ENCODE measurements at regions not wholly inside any gene's neighbourhood (a gene's known extent, or its start where the extent isn't known, plus 50 kb on each side); places are given as distances from the start of the nearest gene placed in this dataset.
A peak's percentile ranks its signal among the peaks of the same experiment; 100 is the strongest.

- Histone ChIP-seq H2AFZ (ENCODE audit: insufficient read depth, low read length, poor library complexity) (no peak overlapping the region), H3K9me3 (ENCODE audit: insufficient read depth, low read depth, low read length) (no peaks in the 10 kb centered on the region), H3K4ac (ENCODE audit: low read depth, low read length) (no peak overlapping the region), H4K91ac (ENCODE audit: low read depth, low read length) (no peak overlapping the region), H3K23ac (ENCODE audit: low read length) (no peak overlapping the region), H2AK5ac (ENCODE audit: low read length) (no peak overlapping the region), H3K36me3 (ENCODE audit: control insufficient read depth in 1 of 2, insufficient read depth in 2 of 2, low read length in 2 of 2) (no peaks in the 10 kb centered on the region), H2BK120ac (ENCODE audit: insufficient read depth, low read length, poor library complexity) (no peak overlapping the region), H3K9ac (ENCODE audit: low read length) (no peak overlapping the region), H3K4me3 (ENCODE audit: low read depth, low read length) (no peak overlapping the region), H3K14ac (ENCODE audit: low read length) (no peak overlapping the region), H3K27ac (ENCODE audit: low read depth, low read length) (no peak overlapping the region), H4K8ac (ENCODE audit: low read depth, low read length) (no peak overlapping the region), H3K4me2 (ENCODE audit: low read length) (no peak overlapping the region), H4K12ac (ENCODE audit: low read depth, low read length) (no peak overlapping the region), H3K4me1 (ENCODE audit: control insufficient read depth in 1 of 2, insufficient read depth in 2 of 2, low read length in 2 of 2) (no peaks in the 10 kb centered on the region), H3K27me3 (ENCODE audit: insufficient read depth, low read length) (no peaks in the 10 kb centered on the region), H3K79me1 (ENCODE audit: low read length) (no peaks in the 10 kb centered on the region), H3K18ac (ENCODE audit: low read length) (no peak overlapping the region), H2BK12ac (ENCODE audit: low read length) (no peak overlapping the region), H2BK5ac (ENCODE audit: low read depth, low read length, poor library complexity) (no peak overlapping the region), H3K79me2 (ENCODE audit: control insufficient read depth, insufficient read depth, low read length, poor library complexity) (no peaks in the 10 kb centered on the region)
- WGBS (ENCODE audit: extremely low coverage, insufficient coverage, insufficient read length): no CpG with 5 or more reads among the region's 4 CpGs
- peak in 1 of 2 donors; percentile 42 for DNase-seq
Measured at GRCh38 chrX:122572461-122572860, 611.6 kb upstream of the GRIA3 start.

- no CpG with 5 or more reads among the region's 2 CpGs for WGBS (ENCODE audit: extremely low coverage, insufficient coverage, insufficient read length)
- Histone ChIP-seq H2BK5ac (ENCODE audit: low read depth, low read length, poor library complexity) (no peak overlapping the region), H3K23ac (ENCODE audit: low read length) (no peak overlapping the region), H3K79me2 (ENCODE audit: control insufficient read depth, insufficient read depth, low read length, poor library complexity) (no peaks in the 10 kb centered on the region), H3K79me1 (ENCODE audit: low read length) (no peaks in the 10 kb centered on the region), H3K14ac (ENCODE audit: low read length) (no peak overlapping the region), H3K27ac (ENCODE audit: low read depth, low read length) (no peak overlapping the region), H3K36me3 (ENCODE audit: control insufficient read depth in 1 of 2, insufficient read depth in 2 of 2, low read length in 2 of 2) (no peaks in the 10 kb centered on the region), H2AK5ac (ENCODE audit: low read length) (no peak overlapping the region), H3K4me3 (ENCODE audit: low read depth, low read length) (no peak overlapping the region), H4K12ac (ENCODE audit: low read depth, low read length) (no peak overlapping the region), H3K18ac (ENCODE audit: low read length) (no peak overlapping the region), H3K4ac (ENCODE audit: low read depth, low read length) (no peak overlapping the region), H2BK120ac (ENCODE audit: insufficient read depth, low read length, poor library complexity) (no peak overlapping the region), H3K27me3 (ENCODE audit: insufficient read depth, low read length) (no peaks in the 10 kb centered on the region), H4K91ac (ENCODE audit: low read depth, low read length) (no peak overlapping the region), H3K4me1 (ENCODE audit: control insufficient read depth in 1 of 2, insufficient read depth in 2 of 2, low read length in 2 of 2) (no peaks in the 10 kb centered on the region), H4K8ac (ENCODE audit: low read depth, low read length) (no peak overlapping the region), H3K9me3 (ENCODE audit: insufficient read depth, low read depth, low read length) (no peaks in the 10 kb centered on the region), H3K9ac (ENCODE audit: low read length) (no peak overlapping the region), H2BK12ac (ENCODE audit: low read length) (no peak overlapping the region), H2AFZ (ENCODE audit: insufficient read depth, low read length, poor library complexity) (no peak overlapping the region), H3K4me2 (ENCODE audit: low read length) (no peak overlapping the region)
- no peak for DNase-seq
Measured at GRCh38 chrX:122579036-122579435, 605.0 kb upstream of the GRIA3 start.

GRCh38 chrX:122579526-122579925 lies 604.6 kb upstream of the GRIA3 start:
- Histone ChIP-seq H3K79me1 (ENCODE audit: low read length) (no peaks in the 10 kb centered on the region), H4K12ac (ENCODE audit: low read depth, low read length) (no peak overlapping the region), H3K27ac (ENCODE audit: low read depth, low read length) (no peak overlapping the region), H4K8ac (ENCODE audit: low read depth, low read length) (no peak overlapping the region), H3K4me2 (ENCODE audit: low read length) (no peak overlapping the region), H3K4me1 (ENCODE audit: control insufficient read depth in 1 of 2, insufficient read depth in 2 of 2, low read length in 2 of 2) (no peaks in the 10 kb centered on the region), H3K9me3 (ENCODE audit: insufficient read depth, low read depth, low read length) (no peaks in the 10 kb centered on the region), H3K14ac (ENCODE audit: low read length) (no peak overlapping the region), H2BK120ac (ENCODE audit: insufficient read depth, low read length, poor library complexity) (no peak overlapping the region), H4K91ac (ENCODE audit: low read depth, low read length) (no peak overlapping the region), H3K79me2 (ENCODE audit: control insufficient read depth, insufficient read depth, low read length, poor library complexity) (no peaks in the 10 kb centered on the region), H3K23ac (ENCODE audit: low read length) (no peak overlapping the region), H3K36me3 (ENCODE audit: control insufficient read depth in 1 of 2, insufficient read depth in 2 of 2, low read length in 2 of 2) (no peaks in the 10 kb centered on the region), H2AK5ac (ENCODE audit: low read length) (no peak overlapping the region), H3K27me3 (ENCODE audit: insufficient read depth, low read length) (no peaks in the 10 kb centered on the region), H3K4ac (ENCODE audit: low read depth, low read length) (no peak overlapping the region), H3K4me3 (ENCODE audit: low read depth, low read length) (no peak overlapping the region), H2BK12ac (ENCODE audit: low read length) (no peak overlapping the region), H2BK5ac (ENCODE audit: low read depth, low read length, poor library complexity) (no peak overlapping the region), H3K18ac (ENCODE audit: low read length) (no peak overlapping the region), H2AFZ (ENCODE audit: insufficient read depth, low read length, poor library complexity) (no peak overlapping the region), H3K9ac (ENCODE audit: low read length) (no peak overlapping the region)
- no CpG with 5 or more reads among the region's 2 CpGs for WGBS (ENCODE audit: extremely low coverage, insufficient coverage, insufficient read length)
- no peak for DNase-seq

- Histone ChIP-seq H3K23ac (ENCODE audit: low read length) (no peak overlapping the region), H2AFZ (ENCODE audit: insufficient read depth, low read length, poor library complexity) (no peak overlapping the region), H2BK12ac (ENCODE audit: low read length) (no peak overlapping the region), H3K14ac (ENCODE audit: low read length) (no peak overlapping the region), H3K4me3 (ENCODE audit: low read depth, low read length) (no peak overlapping the region), H3K79me2 (ENCODE audit: control insufficient read depth, insufficient read depth, low read length, poor library complexity) (no peaks in the 10 kb centered on the region), H2AK5ac (ENCODE audit: low read length) (no peak overlapping the region), H3K79me1 (ENCODE audit: low read length) (no peaks in the 10 kb centered on the region), H3K4me1 (ENCODE audit: control insufficient read depth in 1 of 2, insufficient read depth in 2 of 2, low read length in 2 of 2) (no peaks in the 10 kb centered on the region), H4K8ac (ENCODE audit: low read depth, low read length) (no peak overlapping the region), H3K9me3 (ENCODE audit: insufficient read depth, low read depth, low read length) (no peaks in the 10 kb centered on the region), H3K9ac (ENCODE audit: low read length) (no peak overlapping the region), H4K91ac (ENCODE audit: low read depth, low read length) (no peak overlapping the region), H3K18ac (ENCODE audit: low read length) (no peak overlapping the region), H3K36me3 (ENCODE audit: control insufficient read depth in 1 of 2, insufficient read depth in 2 of 2, low read length in 2 of 2) (no peaks in the 10 kb centered on the region), H3K27ac (ENCODE audit: low read depth, low read length) (no peak overlapping the region), H2BK120ac (ENCODE audit: insufficient read depth, low read length, poor library complexity) (no peak overlapping the region), H4K12ac (ENCODE audit: low read depth, low read length) (no peak overlapping the region), H3K4me2 (ENCODE audit: low read length) (no peak overlapping the region), H3K27me3 (ENCODE audit: insufficient read depth, low read length) (no peaks in the 10 kb centered on the region), H2BK5ac (ENCODE audit: low read depth, low read length, poor library complexity) (no peak overlapping the region), H3K4ac (ENCODE audit: low read depth, low read length) (no peak overlapping the region)
- no peak for DNase-seq
- no CpG with 5 or more reads among the region's 4 CpGs for whole genome bisulfite sequencing (ENCODE audit: extremely low coverage, insufficient coverage, insufficient read length)
Measured at GRCh38 chrX:122582280-122582974, 601.7 kb upstream of the GRIA3 start.
